ENCODE measurements at regions not wholly inside any gene's neighbourhood (a gene's known extent, or its start where the extent isn't known, plus 50 kb on each side); places are given as distances from the start of the nearest gene placed in this dataset.

DNA sequence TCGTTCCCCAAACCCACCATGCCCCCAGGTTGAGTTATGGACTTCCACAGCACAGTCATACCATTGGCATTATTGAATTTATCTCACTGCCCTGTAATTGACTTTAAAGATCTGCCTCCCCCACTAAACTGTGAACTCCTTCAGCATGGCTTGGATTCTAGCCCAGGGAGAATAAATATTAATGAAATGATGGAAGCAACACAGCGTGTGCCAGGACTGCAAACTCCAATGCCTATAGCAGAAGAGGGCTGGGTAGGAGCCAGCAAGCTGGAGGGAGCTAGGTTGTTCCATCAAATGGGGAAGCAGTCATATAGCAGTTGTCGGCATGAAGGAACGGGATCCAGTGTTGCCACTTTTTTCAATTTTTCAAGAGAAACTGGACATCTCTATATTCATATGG lies 69.0 kb upstream of the MSX2 start:
- TF ChIP-seq EZH2 (IDR thresholded peaks at IDR 0.05; ENCODE audit: insufficient read depth, poor library complexity, severe bottlenecking) (no peak), EZH2phosphoT487 (IDR thresholded peaks at IDR 0.05; ENCODE audit: insufficient read depth, low read depth) (no peak)
